Prostate gland (tissue), 2 donors: ENCODE measurements at regions not wholly inside any gene's neighbourhood (a gene's known extent, or its start where the extent isn't known, plus 50 kb on each side); places are given as distances from the start of the nearest gene placed in this dataset.

Experiments used
- DNase-seq: peaks from one replicate; pipeline ENCODE4 v3.0.0-alpha.2; 2019; ENCODE audit warnings: low spot score
- H3K27ac ChIP-seq, 2 donors: fragments of 200-600 bp; sonication (generic); 2 replicates each; pipeline ENCODE4 v1.5.1; 2017 to 2019
- H3K27me3 ChIP-seq: fragments of 200-600 bp; sonication (generic); replicated peaks from 2 replicates; pipeline ENCODE4 v1.5.1; 2019; ENCODE audit not compliant: insufficient read depth
- H3K36me3 ChIP-seq, 2 donors: fragments of 200-600 bp; sonication (generic); 1 replicate in 1 of 2; 2 replicates in 1 of 2; pipeline versions ENCODE4 v1.5.1 to v1.8.1; 2017 to 2019
- H3K4me1 ChIP-seq: fragments of 200-600 bp; sonication (generic); replicated peaks from 2 replicates; pipeline ENCODE4 v1.5.1; 2019
- H3K4me3 ChIP-seq, 2 donors: fragments of 200-600 bp; sonication (generic); 2 replicates each; pipeline ENCODE4 v1.5.1; 2017 to 2019
- H3K9me3 ChIP-seq: fragments of 200-600 bp; sonication (generic); 2 replicates; pipeline ENCODE4 v1.5.1; 2017
- POLR2A ChIP-seq: fragments of 450-650 bp; IDR thresholded peaks from one replicate; pipeline ENCODE4 v1.6.1; 2016; ENCODE audit warnings: antibody characterized with exemption, mild to moderate bottlenecking
- POLR2AphosphoS5 ChIP-seq: sonication (generic); formaldehyde crosslinking; IDR thresholded peaks from one replicate; pipeline ENCODE4 v1.6.1; 2017; ENCODE audit warnings: antibody characterized with exemption
- WGBS: methylation state at CpG from one replicate; pipeline ENCODE4 v1.1.5; 2018; 5-methylcytosine and 5-hydroxymethylcytosine counted together
- intact Hi-C: fragments of 100-400 bp; cut with DNase I; formaldehyde crosslinking; loops from one replicate; pipeline ENCODE4 v1.14.2; 2022
- TF ChIP-seq, protein P1 (sequence below), 4 experiments: fragments of 200-600 bp in 2 of 4; fragments of 450-650 bp in 2 of 4; sonication (generic) in 2 of 4; IDR thresholded peaks; 1 replicate in 3 of 4; 2 replicates in 1 of 4; pipeline ENCODE4 v1.5.1; 2016 to 2019; ENCODE audit warnings: antibody characterized with exemption in 4 of 4, mild to moderate bottlenecking in 2 of 4, moderate library complexity in 2 of 4

DNA sequence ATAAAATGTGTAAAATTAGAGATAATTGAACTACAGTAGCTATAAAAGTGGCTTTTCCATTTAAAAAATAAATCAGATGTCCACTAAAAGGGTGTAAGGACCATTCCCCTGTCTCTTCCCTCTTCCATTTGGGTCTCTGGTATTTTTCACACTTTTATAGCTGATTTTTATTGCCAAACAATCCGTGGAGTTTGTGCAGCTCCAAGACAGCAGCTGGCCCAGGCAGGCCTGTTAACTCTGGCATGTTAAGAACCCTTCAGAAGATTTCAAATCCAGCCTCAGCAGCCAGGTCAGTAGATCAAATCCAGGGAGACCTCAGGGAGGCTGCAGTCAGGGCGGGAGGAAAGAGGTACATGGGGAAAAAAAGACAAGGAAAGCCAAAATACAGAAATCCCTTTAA, 827.1 kb upstream of the FANCL start:
- Histone ChIP-seq H3K9me3 (no peaks in the 10 kb centered on the region), H3K4me1 (no peaks in the 10 kb centered on the region), H3K27me3 (no peaks in the 10 kb centered on the region), H3K27ac (no peak overlapping the region), H3K4me3 (no peak overlapping the region), H3K36me3 (no peaks in the 10 kb centered on the region)
- TF ChIP-seq POLR2AphosphoS5: no peak
- DNase-seq: no peak
- intact Hi-C loops: no loop called here
- WGBS: 5% methylated on average over 2 of the region's 2 CpGs

DNA sequence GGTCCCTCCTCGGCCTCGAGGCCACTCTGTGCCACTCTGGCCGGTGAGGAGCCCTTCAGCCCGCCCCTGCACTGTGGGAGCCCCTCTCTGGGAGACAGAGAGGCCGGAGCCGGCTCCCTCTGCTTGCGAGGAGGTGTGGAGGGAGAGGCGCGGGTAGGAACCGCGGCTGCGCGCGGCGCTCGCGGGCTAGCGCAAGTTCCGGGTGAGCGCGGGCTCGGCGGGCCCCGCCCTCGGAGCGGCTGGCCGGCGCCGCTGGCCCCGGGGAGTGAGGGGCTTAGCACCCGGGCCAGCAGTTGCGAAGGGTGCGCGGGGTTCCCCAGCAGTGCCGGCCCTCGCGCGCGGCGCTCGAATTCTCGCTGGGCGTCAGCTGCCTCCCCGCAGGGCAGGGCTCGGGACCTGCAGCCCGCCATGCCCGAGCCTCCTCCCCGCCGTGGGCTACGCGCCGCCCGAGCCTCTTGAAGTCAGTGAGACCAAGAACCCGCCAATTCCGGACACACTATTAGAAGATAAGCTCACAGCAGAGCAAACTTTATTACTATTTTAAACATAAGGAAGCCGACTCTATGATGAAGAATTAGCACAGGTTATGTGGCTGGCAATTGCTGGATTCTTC, 825.8 kb upstream of the FANCL start:
- Histone ChIP-seq H3K9me3 (no peaks in the 10 kb centered on the region), H3K4me3 (no peak overlapping the region), H3K27ac (no peak overlapping the region), H3K27me3 (no peaks in the 10 kb centered on the region), H3K4me1 (no peaks in the 10 kb centered on the region), H3K36me3 (no peaks in the 10 kb centered on the region)
- intact Hi-C loops: no loop called here
- TF ChIP-seq, protein P1, sequence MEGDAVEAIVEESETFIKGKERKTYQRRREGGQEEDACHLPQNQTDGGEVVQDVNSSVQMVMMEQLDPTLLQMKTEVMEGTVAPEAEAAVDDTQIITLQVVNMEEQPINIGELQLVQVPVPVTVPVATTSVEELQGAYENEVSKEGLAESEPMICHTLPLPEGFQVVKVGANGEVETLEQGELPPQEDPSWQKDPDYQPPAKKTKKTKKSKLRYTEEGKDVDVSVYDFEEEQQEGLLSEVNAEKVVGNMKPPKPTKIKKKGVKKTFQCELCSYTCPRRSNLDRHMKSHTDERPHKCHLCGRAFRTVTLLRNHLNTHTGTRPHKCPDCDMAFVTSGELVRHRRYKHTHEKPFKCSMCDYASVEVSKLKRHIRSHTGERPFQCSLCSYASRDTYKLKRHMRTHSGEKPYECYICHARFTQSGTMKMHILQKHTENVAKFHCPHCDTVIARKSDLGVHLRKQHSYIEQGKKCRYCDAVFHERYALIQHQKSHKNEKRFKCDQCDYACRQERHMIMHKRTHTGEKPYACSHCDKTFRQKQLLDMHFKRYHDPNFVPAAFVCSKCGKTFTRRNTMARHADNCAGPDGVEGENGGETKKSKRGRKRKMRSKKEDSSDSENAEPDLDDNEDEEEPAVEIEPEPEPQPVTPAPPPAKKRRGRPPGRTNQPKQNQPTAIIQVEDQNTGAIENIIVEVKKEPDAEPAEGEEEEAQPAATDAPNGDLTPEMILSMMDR (IDR thresholded peaks at IDR 0.05): no peak
- no peak for TF ChIP-seq POLR2A
- TF ChIP-seq POLR2AphosphoS5: no peak
- WGBS: 95% methylated on average over 56 of the region's 56 CpGs
- DNase-seq: no peak

DNA sequence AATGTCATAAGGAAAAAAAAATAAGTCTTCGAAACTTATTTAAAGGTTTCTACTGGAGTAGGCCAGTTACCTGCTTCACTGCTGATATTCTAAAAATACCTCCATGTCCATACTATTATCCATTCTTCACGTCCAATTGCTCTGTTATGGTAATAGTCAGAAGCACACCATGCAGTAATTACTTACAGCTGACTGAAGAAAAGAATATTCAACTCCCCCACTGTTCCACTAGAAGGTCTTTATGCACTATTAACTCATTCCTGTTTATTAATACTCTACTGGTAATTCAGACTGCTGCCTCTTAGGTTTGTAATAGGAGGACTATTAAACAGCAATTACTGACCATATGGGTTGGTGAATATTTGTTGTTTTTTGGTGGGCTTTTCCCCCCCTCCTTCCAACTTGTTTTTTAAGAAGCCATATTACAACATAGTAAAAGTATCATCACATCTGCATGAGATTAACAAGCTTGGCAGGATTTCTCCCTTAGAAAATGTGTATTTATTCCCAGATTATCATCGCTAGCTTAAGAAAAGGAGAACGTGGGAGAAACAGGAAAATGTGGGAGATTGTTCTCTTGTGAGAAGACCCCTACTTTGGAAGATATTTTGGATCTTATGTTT, 806.4 kb upstream of the FANCL start:
- no peak for DNase-seq
- Histone ChIP-seq H3K27ac (no peak overlapping the region), H3K36me3 (no peaks in the 10 kb centered on the region), H3K9me3 (no peaks in the 10 kb centered on the region), H3K4me3 (no peak overlapping the region), H3K4me1 (no peaks in the 10 kb centered on the region), H3K27me3 (no peaks in the 10 kb centered on the region)
- intact Hi-C loops: no loop called here
- WGBS: 68% methylated on average over 4 of the region's 4 CpGs
- TF ChIP-seq POLR2A (no peak), POLR2AphosphoS5 (no peak)
- TF ChIP-seq, protein P1 (IDR thresholded peaks at IDR 0.05): no peak

DNA sequence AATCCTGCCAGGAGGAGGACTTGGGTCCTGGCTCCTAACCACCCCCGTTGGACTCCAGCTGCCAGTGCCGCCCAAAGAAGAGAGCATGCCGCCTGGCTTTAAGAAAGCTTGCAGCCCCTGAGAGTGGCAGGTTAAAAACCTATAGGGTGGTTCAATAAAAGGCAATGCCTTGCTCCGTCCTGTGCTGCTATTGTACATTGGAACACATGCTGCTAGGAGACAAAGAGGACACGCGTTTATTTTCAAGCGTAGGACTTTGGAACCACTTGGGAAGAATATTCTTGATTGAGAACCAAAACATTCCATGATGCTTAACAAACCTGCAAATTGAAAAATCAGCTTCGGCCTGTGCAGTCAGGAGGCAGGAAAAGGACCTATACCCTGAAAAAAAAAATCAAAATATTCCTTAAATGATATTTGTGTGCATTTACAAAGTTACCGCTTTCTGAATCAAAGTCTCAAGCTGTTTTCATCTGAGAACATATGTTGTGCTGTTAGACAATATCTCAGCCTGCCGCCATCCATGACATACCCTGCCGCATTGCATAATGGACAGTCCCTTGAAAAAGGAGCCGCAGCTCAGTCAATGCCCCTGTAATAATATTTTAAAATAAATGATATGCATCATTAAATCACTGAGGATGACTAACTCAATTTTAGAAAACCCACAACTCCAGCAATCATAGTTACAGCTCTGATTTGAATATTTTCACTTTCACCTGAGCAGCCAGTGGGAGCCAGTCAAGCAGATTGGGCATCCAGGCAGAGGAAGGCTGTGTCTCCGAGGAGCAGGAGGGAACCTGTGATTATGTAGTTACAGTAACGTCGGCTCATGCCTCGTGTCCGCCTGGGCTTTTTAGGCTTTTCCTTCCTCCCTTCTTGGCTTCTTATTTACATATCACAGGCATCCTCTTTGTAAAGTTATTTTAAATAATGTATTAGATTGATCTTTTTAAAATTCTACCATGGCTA, 805.6 kb upstream of the FANCL start:
- Histone ChIP-seq H3K9me3 (no peaks in the 10 kb centered on the region), H3K4me3 (no peak overlapping the region), H3K27ac (no peak overlapping the region), H3K4me1 (no peaks in the 10 kb centered on the region), H3K27me3 (no peaks in the 10 kb centered on the region), H3K36me3 (no peaks in the 10 kb centered on the region)
- intact Hi-C loops: no loop called here
- 88% methylated on average over 17 of the region's 17 CpGs for WGBS
- no peak for TF ChIP-seq POLR2AphosphoS5
- TF ChIP-seq, protein P1 (IDR thresholded peaks at IDR 0.05): no peak
- TF ChIP-seq POLR2A: no peak
- no peak for DNase-seq

DNA sequence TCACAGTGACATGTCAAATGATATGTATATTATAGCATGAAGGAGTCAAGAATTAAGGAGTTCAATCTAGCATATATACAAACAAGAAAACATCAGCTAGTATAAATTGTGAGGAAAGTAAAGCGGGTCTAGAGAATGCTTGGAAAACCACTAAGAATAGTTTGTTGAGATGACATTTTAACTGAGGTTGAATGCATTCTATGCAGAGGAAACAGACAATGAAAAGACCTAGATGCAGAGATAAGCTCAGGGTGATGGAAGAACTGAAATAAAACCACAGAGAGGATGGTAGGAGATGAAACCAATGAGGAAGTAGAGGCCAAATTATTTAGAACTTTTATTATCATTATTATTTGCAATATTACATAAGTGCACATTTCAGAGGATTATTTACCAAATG, 803.6 kb upstream of the FANCL start:
- DNase-seq: no peak
- 62% methylated on average over 1 of the region's 1 CpG for WGBS

More for the DNA sequence above, 803.6 kb upstream of the FANCL start:
- H3K9me3 ChIP-seq: no peaks in the 10 kb centered on the region
- intact Hi-C loops: no loop called here
- TF ChIP-seq POLR2AphosphoS5: no peak
- no peak for TF ChIP-seq POLR2A
- TF ChIP-seq, protein P1 (IDR thresholded peaks at IDR 0.05): no peak
- H3K27me3 ChIP-seq: no peaks in the 10 kb centered on the region
- no peaks in the 10 kb centered on the region for H3K4me1 ChIP-seq
- H3K4me3 ChIP-seq: no peak overlapping the region
- H3K27ac ChIP-seq: no peak overlapping the region
- H3K36me3 ChIP-seq: no peaks in the 10 kb centered on the region
